ENCODE measurements at regions not wholly inside any gene's neighbourhood (a gene's known extent, or its start where the extent isn't known, plus 50 kb on each side); places are given as distances from the start of the nearest gene placed in this dataset.
"Not testable (repeated sequence)": the region's sequence is repeated elsewhere in the genome, so short reads cannot be mapped to it uniquely, and the experiment has no call there.

GRCh38 chr10:30765022-30765615, 135.6 kb upstream of the LYZL2 start:
- in situ Hi-C loops (cut with MboI; ENCODE audit: low sequenced_read_pairs) = loop anchor here (25.0 kb wide), 2 partner anchors 722 to 1022 kb away; no protein-coding TSS in a partner anchor

DNA sequence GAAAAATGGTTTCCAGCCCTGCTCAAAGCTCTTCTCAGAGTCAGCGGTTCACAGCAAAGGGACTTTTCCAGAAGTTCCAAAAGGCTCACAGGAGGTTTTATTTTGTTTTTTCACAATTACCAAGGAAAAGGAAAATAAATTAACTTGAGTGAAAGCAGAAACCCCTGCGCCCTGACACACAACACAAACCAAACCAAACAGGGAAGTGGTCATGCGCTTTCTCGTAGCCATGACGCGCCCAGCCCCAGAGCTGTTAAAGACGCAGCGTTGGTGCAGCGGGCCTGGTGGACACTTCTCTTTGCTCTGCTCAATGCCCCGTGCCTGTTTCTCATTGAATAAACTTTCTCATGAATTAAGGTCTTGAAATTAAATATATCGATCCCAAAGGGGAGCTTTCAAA, 134.4 kb upstream of the LYZL2 start:
- in situ Hi-C loops (cut with MboI; ENCODE audit: low sequenced_read_pairs) = loop anchor here (25.0 kb wide), 2 partner anchors 723 to 1023 kb away; no protein-coding TSS in a partner anchor

GRCh38 chr10:30762620-30763019, 133.1 kb upstream of the LYZL2 start:
- in situ Hi-C loops (cut with MboI; ENCODE audit: low sequenced_read_pairs) = loop anchor here (25.0 kb wide), 2 partner anchors 725 to 1025 kb away; no protein-coding TSS in a partner anchor

DNA sequence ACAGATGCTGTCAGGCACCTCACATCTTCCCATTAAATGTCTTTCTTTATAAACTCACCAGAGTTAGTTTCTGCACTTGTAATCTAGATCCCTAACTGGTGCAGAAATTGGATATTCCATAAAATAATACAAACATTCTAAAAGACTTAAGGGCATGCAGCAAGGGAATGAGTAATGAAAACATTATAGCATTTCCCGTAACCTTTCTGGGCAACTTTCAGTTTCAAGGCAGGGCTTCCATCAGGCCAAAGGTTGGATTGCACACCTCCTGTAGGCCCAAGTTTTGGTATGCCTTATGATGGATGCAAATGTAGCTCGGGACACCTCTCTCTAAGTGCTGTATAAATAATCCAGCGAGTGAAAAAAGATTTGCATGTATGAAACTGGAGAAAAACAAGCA, 129.9 kb upstream of the LYZL2 start:
- in situ Hi-C loops (cut with MboI; ENCODE audit: low sequenced_read_pairs) = loop anchor here (25.0 kb wide), 2 partner anchors 728 to 1028 kb away; no protein-coding TSS in a partner anchor

GRCh38 chr10:30758338-30758737, 128.8 kb upstream of the LYZL2 start:
- in situ Hi-C loops (cut with MboI; ENCODE audit: low sequenced_read_pairs) = loop anchor here (25.0 kb wide), 2 partner anchors 729 to 1029 kb away; no protein-coding TSS in a partner anchor

DNA sequence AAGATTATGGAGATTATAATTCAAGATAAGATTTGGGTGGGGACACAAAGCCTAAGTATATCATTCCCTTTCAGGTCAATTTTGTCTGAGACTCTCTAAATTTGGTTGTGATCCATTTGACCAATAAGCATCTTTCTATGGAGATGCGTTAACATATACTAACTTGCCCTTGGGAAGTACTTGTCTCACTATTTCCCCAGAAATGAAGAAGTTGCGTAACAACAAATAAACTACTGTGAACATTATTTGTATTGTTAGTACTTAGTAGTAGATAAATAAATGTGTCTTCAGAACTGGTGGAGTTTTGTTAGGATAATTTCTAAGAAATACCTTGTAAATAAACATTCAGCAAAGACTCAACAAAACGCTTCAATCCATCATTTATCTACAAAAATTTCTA, 127.3 kb upstream of the LYZL2 start:
- in situ Hi-C loops (cut with MboI; ENCODE audit: low sequenced_read_pairs) = loop anchor here (25.0 kb wide), 2 partner anchors 730 to 1030 kb away; no protein-coding TSS in a partner anchor

DNA sequence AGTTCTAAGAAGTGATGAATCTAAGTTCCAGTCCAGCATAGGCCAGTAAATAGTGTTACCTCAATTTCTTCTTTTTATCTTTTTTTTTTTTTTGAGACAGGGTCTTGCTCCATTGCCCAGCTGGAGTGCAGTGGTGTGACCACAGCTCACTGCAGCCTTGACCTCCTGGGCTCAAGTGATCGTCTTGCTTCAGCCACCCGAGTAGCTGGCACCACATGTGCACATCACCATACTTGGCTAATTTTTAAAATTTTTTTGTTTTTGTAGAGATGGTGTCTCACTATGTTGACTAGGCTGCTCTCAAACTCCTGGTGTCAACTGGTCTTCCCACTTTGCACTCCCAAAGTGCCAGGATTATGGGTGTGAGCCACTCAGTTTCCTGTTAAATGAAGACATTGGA, 126.6 kb upstream of the LYZL2 start:
- in situ Hi-C loops (cut with MboI; ENCODE audit: low sequenced_read_pairs) = loop anchor here (25.0 kb wide), 2 partner anchors 731 to 1031 kb away; no protein-coding TSS in a partner anchor

- in situ Hi-C loops (cut with MboI; ENCODE audit: low sequenced_read_pairs) = loop anchor here (25.0 kb wide), 2 partner anchors 732 to 1032 kb away; no protein-coding TSS in a partner anchor
Observed at GRCh38 chr10:30755441-30755953, 125.9 kb upstream of the LYZL2 start.

DNA sequence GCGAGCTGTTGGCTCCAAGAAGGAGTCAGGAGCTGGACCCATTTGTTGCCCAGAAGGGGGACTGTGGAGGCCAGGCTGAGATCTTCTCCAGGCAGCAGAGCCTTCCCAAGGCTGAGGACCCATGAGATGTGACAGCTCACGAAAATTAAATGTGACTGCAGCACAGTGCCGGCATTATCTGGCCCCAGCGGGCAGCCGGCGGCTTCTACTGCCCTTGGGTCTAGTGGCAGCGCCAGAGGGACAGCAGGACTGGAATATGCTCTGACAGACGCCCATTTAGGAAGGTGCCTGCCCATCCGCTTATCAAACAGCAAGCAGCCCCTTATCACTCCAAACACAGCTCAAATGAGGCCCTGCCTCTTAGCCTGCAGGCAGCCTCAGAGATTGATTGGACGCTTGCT, 122.9 kb upstream of the LYZL2 start:
- in situ Hi-C loops (cut with MboI; ENCODE audit: low sequenced_read_pairs) = loop anchor here (25.0 kb wide), 2 partner anchors 735 to 1035 kb away; no protein-coding TSS in a partner anchor

DNA sequence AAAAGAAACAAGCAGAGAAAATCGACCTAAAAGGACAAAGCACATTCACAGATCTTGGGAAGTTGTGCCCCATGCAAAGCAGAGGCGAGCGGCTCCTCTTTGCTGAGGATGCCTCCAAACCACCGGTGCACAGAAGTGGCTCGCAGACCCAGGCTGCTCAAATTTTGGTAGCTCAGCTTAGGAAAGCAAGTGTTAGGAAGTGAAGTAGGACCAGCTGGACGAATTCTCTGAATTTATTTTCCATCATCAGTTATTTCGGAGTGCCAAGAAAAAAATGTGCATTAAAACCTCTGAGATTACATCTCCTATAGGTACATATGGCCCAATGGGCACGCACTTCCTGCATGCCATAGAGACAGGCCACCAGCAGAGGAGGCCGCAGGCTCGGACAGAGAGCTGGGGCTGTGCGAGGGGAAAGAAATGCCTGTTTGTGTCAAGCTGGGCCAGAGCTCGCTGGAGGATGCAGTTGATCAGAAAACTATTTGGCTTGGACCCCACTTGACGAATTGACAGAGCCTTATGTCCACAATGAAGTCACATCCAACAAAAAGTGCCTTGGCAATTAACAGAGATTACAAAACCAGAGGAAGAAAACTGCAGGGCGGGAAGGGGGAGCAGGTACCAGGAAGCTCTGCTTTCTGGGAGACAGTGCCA, 122.3 kb upstream of the LYZL2 start:
- in situ Hi-C loops (cut with MboI; ENCODE audit: low sequenced_read_pairs) = loop anchor here (25.0 kb wide), 2 partner anchors 735 to 1035 kb away; no protein-coding TSS in a partner anchor

DNA sequence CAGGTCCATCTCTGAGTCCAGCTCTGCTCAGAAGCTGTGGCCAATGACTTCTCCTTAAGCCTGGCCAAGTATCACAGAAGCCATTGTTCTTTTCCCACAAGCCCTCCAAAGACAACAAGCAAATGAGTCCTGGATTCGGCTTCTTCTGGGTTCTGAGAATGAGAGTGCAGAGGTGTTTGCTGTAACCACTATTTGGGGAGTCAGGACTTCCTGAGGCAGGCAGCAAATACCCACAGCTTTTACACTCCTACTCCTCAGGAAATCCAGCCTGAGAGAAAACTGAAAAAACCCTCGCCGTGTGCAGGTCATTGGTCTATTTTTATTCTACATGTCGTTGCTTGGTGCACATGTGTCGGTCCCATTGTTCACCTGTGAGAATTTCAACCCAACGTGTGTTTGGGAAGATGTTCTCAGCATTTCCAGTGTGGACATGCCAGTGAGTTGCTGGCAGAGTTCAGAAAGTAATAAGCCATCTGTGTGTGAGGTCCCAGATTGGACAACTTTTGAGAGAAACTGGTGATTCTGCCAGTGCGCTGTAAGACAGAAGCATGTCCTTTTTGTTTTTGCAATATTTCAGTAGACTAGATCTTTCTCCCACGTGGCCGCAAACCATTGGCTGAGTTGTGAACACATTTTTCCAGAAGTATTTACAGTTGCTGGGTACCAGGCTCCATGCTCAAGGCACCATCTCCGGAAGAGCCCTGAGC, 121.6 kb upstream of the LYZL2 start:
- in situ Hi-C loops (cut with MboI; ENCODE audit: low sequenced_read_pairs) = loop anchor here (25.0 kb wide), 2 partner anchors 736 to 1036 kb away; no protein-coding TSS in a partner anchor

DNA sequence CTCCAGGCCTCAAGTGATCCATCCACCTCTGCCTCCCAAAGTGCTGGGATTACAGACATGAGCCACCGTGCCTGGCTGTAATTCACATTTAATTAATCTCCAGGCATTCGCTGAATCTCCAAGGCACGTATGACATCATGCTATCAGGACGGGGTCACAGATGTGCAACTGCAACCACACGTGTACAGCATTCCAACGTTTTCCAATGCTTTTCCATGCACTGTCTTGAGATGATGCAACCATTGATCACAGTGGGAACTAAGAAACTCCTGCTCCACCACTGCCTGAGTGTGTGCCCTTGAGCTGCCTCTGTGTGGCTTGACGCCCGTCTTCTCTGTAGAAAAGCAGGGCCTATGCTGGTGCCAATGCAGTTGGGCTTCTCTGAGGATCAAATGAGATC, 119.8 kb upstream of the LYZL2 start:
- in situ Hi-C loops (cut with MboI; ENCODE audit: low sequenced_read_pairs) = no loop called here

GRCh38 chr10:30748152-30748973, 118.8 kb upstream of the LYZL2 start:
- in situ Hi-C loops (cut with MboI; ENCODE audit: low sequenced_read_pairs) = no loop called here

DNA sequence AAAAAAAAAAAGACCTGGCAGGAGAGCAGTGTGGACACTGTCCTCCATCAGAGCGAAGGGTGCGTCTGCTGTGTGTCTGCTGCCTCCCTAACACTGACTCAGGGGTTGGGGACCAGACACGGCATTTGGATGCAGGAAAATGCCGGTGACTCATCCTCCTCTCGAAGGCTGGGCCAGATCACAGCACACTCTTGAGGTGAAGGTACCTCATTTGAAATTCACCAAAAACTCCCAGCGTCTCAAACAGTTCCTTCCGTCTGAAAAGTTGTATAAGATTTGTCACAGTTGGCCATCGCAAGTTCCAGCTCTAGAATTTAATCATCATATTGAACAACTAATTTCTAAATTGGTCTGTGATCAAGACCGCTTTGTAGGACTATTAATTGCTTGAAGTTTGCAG, 118.1 kb upstream of the LYZL2 start:
- in situ Hi-C loops (cut with MboI; ENCODE audit: low sequenced_read_pairs) = no loop called here

GRCh38 chr10:30745953-30746352, 116.4 kb upstream of the LYZL2 start:
- in situ Hi-C loops (cut with MboI; ENCODE audit: low sequenced_read_pairs) = no loop called here

DNA sequence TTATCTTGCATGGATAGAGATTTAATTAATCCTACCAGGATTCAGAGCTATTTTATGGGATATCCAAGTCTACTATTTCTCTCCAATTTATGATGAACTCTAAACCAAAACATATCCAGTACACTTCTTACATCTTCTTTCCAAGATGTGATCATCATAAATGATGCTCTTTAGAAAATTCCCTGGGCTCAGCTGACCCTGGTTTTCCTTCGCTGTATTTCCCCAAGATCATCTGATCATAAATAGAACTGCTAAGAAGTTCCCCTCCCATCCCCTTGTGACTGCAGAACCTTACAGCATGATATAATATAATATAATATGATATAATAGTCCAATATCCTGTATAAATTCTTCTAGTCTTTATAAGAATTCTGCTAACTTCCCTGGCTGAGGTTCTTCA, 114.6 kb upstream of the LYZL2 start:
- in situ Hi-C loops (cut with MboI; ENCODE audit: low sequenced_read_pairs) = no loop called here

GRCh38 chr10:30743586-30743985, 114.0 kb upstream of the LYZL2 start:
- in situ Hi-C loops (cut with MboI; ENCODE audit: low sequenced_read_pairs) = no loop called here

DNA sequence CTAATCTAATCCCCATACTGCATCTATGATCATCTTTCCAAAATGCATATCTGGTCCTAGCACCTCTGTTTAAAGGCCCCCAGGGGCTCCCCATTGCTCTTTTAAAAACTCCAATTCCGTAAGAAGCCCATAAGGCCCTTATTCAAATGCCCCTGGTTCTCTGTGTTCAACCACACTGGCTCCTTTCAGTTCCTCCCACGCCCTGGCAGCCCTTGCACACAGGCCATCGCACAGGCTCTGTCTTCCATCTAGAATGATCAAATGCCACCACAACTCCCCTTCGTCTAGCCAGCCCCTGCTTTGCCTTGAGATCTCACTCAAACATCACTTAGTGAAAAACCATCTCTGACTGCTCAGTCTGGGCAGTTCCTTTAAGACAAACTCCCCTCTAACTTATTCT, 112.9 kb upstream of the LYZL2 start:
- in situ Hi-C loops (cut with MboI; ENCODE audit: low sequenced_read_pairs) = no loop called here

DNA sequence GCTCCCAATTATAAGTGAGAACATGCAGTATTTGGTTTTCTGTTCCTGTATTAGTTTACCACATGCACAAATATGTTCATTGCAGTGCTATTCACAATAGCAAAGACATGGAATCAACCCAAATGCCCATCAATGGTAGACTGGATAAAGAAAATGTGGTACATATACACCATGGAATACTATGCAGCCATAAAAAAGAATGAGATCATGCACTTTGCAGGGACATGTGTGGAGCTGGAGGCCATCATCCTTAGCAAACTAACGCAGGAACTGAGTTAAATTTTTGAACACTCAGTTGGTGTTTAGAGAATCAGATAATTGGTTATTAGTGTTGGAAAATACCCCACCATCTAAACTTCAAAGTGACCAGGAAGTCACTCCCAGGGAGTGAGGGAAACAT, 111.2 kb upstream of the LYZL2 start:
- in situ Hi-C loops (cut with MboI; ENCODE audit: low sequenced_read_pairs) = not testable (repeated sequence)

GRCh38 chr10:30738416-30738815, 108.9 kb upstream of the LYZL2 start:
- in situ Hi-C loops (cut with MboI; ENCODE audit: low sequenced_read_pairs) = no loop called here

All from HL-60/S4 treated with phorbol 12-myristate 13-acetate at 8.2 ng/mL for 4 days and 3 days (cell line).